Amniotic epithelial cell (primary cell): ENCODE measurements at regions not wholly inside any gene's neighbourhood (a gene's known extent, or its start where the extent isn't known, plus 50 kb on each side); places are given as distances from the start of the nearest gene placed in this dataset.

Source experiments
- DNase-seq: peaks from one replicate; pipeline ENCODE4 v3.0.0-alpha.2; 2010; ENCODE audit warnings: low read depth

GRCh38 chr3:127349501-127350171 is 61.8 kb upstream of the PRR20G start:
- DNase-seq = no peak

- no peak for DNase-seq
These were observed 54.9 kb upstream of the PRR20G start for GRCh38 chr3:127342735-127343134.

GRCh38 chr3:127339928-127340861 is 52.3 kb upstream of the PRR20G start:
- DNase-seq = no peak

- DNase-seq = no peak
These were observed 51.2 kb upstream of the PRR20G start for GRCh38 chr3:127339016-127339415.

- DNase-seq = no peak
These were observed 50.2 kb upstream of the PRR20G start for GRCh38 chr3:127337911-127338531.
